Calu3 (cell line): ENCODE measurements at regions not wholly inside any gene's neighbourhood (a gene's known extent, or its start where the extent isn't known, plus 50 kb on each side); places are given as distances from the start of the nearest gene placed in this dataset.

ENCODE experiments used
- BruUV-seq: library from RNA; stranded (reverse); fragments of 400-500 nt; replicated peaks from 2 replicates; lab custom pipeline; 2021; lab: Mats Ljungman, UMichigan
- CTCF ChIA-PET: fragments of 300-600 bp; sonication (Branson Sonifier 250); formaldehyde crosslinking; loops from one replicate; lab custom pipeline; 2022; ENCODE audit warnings: antibody characterized with exemption; lab: Charles Lee
- DNase-seq: peaks from one replicate; pipeline ENCODE4 v3.0.0; 2022
- H3K27ac Mint-ChIP-seq: one replicate; pipeline ENCODE4 v1.8.0; 2022; ENCODE audit warnings: mixed read lengths; ENCODE audit not compliant: unreplicated experiment
- H3K27me3 Mint-ChIP-seq: one replicate; pipeline ENCODE4 v1.8.0; 2022; ENCODE audit warnings: mixed read lengths; ENCODE audit not compliant: unreplicated experiment
- H3K36me3 Mint-ChIP-seq: one replicate; pipeline ENCODE4 v1.8.0; 2022; ENCODE audit warnings: mild to moderate bottlenecking, moderate library complexity, mixed read lengths; ENCODE audit not compliant: insufficient read depth, unreplicated experiment
- H3K4me1 Mint-ChIP-seq: one replicate; pipeline ENCODE4 v1.8.0; 2022; ENCODE audit warnings: mild to moderate bottlenecking, low read depth, mixed read lengths; ENCODE audit not compliant: unreplicated experiment
- H3K4me3 Mint-ChIP-seq: one replicate; pipeline ENCODE4 v1.8.0; 2022; ENCODE audit warnings: mild to moderate bottlenecking, low read depth, moderate library complexity, mixed read lengths; ENCODE audit not compliant: unreplicated experiment
- H3K9me3 Mint-ChIP-seq: one replicate; pipeline ENCODE4 v1.8.0; 2022; ENCODE audit warnings: low read depth, mixed read lengths; ENCODE audit not compliant: unreplicated experiment
- intact Hi-C: fragments of 100-400 bp; cut with micrococcal nuclease; formaldehyde crosslinking; loops from one replicate; pipeline ENCODE4 v1.10.0; 2022; ENCODE audit not compliant: unreplicated experiment
- TF ChIP-seq, protein P1 (sequence below): fragments of 200-600 bp; IDR thresholded peaks from one replicate; pipeline ENCODE4 v1.8.0; 2022; ENCODE audit warnings: antibody characterized with exemption; ENCODE audit not compliant: unreplicated experiment

DNA sequence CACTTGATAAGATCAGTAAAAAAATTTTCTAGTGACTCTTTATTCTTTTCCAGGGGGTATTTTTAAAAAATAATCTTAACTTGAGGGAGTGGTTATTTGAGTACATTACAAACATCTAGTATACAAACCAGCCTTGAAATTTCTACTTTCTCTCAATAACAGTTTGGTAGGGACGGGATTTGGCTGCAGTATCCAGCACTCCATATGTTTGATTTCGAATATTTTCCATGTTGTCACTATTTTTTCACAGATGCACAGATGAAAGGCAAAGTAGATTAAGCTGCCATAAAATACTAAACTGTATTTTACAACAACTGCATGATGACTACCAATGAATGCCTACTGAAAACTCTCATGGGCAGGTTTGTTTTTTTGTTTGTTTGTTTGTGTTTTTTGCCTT is 225.0 kb downstream of the COX7B2 start:
- TF ChIP-seq, protein P1, sequence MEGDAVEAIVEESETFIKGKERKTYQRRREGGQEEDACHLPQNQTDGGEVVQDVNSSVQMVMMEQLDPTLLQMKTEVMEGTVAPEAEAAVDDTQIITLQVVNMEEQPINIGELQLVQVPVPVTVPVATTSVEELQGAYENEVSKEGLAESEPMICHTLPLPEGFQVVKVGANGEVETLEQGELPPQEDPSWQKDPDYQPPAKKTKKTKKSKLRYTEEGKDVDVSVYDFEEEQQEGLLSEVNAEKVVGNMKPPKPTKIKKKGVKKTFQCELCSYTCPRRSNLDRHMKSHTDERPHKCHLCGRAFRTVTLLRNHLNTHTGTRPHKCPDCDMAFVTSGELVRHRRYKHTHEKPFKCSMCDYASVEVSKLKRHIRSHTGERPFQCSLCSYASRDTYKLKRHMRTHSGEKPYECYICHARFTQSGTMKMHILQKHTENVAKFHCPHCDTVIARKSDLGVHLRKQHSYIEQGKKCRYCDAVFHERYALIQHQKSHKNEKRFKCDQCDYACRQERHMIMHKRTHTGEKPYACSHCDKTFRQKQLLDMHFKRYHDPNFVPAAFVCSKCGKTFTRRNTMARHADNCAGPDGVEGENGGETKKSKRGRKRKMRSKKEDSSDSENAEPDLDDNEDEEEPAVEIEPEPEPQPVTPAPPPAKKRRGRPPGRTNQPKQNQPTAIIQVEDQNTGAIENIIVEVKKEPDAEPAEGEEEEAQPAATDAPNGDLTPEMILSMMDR = no peak
- intact Hi-C loops = no loop called here
- Mint-ChIP-seq H3K36me3 (no peaks in the 10 kb centered on the region), H3K4me1 (no peaks in the 10 kb centered on the region), H3K27ac (no peak overlapping the region), H3K9me3 (peaks cover 4% of the 10 kb centered on the region), H3K4me3 (no peak overlapping the region), H3K27me3 (no peaks in the 10 kb centered on the region)
- CTCF ChIA-PET = no interaction called here
- DNase-seq = no peak
- BruUV-seq = no TSS peak

DNA sequence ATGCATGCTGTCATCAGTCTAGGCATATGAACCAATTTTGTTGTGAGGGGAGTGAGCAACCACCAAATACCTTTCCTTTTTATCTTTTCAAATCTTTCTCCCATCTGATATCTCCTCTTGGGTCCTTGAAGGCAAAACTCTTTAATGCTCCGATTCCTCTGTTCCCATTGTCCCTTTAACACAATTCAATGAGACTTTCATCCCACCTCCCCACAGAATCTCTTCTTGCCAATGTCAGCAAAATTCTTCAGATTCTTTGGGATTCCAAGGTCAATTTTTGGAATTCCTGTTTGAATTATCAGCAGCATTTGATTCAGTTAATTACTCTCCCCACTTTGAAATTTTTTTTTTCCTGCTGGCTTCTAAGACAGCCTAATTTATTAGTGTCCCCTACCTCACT is 232.7 kb downstream of the COX7B2 start:
- Mint-ChIP-seq H3K4me1 (no peaks in the 10 kb centered on the region), H3K27ac (no peak overlapping the region), H3K36me3 (no peaks in the 10 kb centered on the region), H3K27me3 (no peaks in the 10 kb centered on the region), H3K4me3 (no peak overlapping the region), H3K9me3 (peaks cover 12% of the 10 kb centered on the region)
- intact Hi-C loops = no loop called here
- DNase-seq = no peak
- no TSS peak for BruUV-seq
- CTCF ChIA-PET = no interaction called here
- TF ChIP-seq, protein P1 = no peak

DNA sequence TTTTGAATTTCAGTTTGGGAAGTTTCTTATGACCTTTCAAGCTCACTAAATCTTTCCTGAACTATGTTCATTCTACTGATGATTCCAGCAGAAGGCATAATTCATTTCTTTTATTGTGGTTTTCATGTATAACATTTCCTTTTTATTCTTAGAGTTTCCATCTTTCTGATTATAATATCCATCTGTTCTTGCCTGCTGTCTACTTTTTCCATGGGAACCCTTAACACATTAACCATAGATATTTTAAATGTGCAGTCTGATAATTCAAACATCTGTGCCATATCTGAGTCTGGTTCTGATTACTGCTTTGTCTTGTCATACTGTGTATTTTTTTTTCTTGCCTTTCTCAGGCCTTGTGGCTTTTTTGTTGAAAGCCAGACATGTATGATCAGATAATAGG is 234.7 kb downstream of the COX7B2 start:
- H3K27me3 Mint-ChIP-seq = no peaks in the 10 kb centered on the region
- H3K9me3 Mint-ChIP-seq = peaks cover 12% of the 10 kb centered on the region
- TF ChIP-seq, protein P1 = no peak
- DNase-seq = no peak
- no peak overlapping the region for H3K27ac Mint-ChIP-seq
- no peaks in the 10 kb centered on the region for H3K36me3 Mint-ChIP-seq
- no peak overlapping the region for H3K4me3 Mint-ChIP-seq
- no peaks in the 10 kb centered on the region for H3K4me1 Mint-ChIP-seq
- BruUV-seq = no TSS peak
- CTCF ChIA-PET = no interaction called here
- intact Hi-C loops = no loop called here

DNA sequence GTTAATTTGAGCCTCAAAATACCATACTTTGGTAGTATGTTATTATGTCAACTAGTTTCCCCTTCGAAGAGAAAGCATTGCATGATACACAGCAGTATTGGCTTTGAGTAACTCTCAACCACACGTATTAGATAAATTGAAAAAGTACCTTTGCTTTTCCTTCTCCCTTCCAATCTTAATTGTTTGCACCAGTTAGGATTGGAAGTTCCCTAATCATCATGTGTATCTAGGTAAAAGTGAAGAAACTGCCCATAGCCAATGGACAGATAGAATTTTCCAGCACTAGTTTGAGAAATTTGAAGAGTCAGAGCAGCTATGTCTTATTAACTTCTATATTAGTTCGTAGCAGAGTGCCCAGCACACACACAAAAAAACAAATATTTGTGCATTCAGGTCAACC is 241.3 kb downstream of the COX7B2 start:
- TF ChIP-seq, protein P1 = no peak
- no peaks in the 10 kb centered on the region for H3K27me3 Mint-ChIP-seq
- no peaks in the 10 kb centered on the region for H3K4me1 Mint-ChIP-seq
- CTCF ChIA-PET = no interaction called here
- no peak for DNase-seq
- H3K36me3 Mint-ChIP-seq = no peaks in the 10 kb centered on the region
- H3K27ac Mint-ChIP-seq = no peak overlapping the region
- H3K4me3 Mint-ChIP-seq = no peak overlapping the region
- no TSS peak for BruUV-seq
- intact Hi-C loops = no loop called here
- peaks cover 14% of the 10 kb centered on the region for H3K9me3 Mint-ChIP-seq

DNA sequence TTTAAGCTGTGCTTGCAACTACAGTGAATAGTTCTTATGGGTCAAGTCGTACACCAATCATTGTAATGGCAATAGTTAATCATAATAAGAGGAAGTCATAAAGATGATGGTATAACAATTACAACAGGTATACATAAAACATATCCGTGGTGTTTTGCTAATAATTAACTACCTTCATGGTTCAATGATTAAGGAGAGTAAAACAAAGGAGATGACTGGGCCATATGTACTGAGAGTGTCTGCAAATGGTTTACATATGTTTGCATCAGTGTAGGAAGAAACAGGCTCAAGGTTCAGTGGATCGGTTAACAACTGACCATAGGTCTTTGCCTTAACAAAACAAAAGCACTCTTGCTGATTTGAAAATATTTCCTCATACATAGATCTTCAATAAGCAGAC is 253.0 kb downstream of the COX7B2 start:
- intact Hi-C loops = no loop called here
- BruUV-seq = no TSS peak

More for the DNA sequence above, 253.0 kb downstream of the COX7B2 start:
- H3K36me3 Mint-ChIP-seq = no peaks in the 10 kb centered on the region
- H3K4me3 Mint-ChIP-seq = no peak overlapping the region
- no peak overlapping the region for H3K27ac Mint-ChIP-seq
- H3K4me1 Mint-ChIP-seq = no peaks in the 10 kb centered on the region
- TF ChIP-seq, protein P1 = no peak
- peaks cover 2% of the 10 kb centered on the region for H3K9me3 Mint-ChIP-seq
- CTCF ChIA-PET = no interaction called here
- no peak for DNase-seq
- no peaks in the 10 kb centered on the region for H3K27me3 Mint-ChIP-seq
